GM12891 (cell line): ENCODE measurements at regions not wholly inside any gene's neighbourhood (a gene's known extent, or its start where the extent isn't known, plus 50 kb on each side); places are given as distances from the start of the nearest gene placed in this dataset.

Source experiments
- PAX5 ChIP-seq: IDR thresholded peaks from 2 replicates; pipeline ENCODE4 v1.6.1; 2011; ENCODE audit warnings: low read length, moderate library complexity, mild to moderate bottlenecking; ENCODE audit not compliant: insufficient read depth, severe bottlenecking
- POLR2A ChIP-seq: IDR thresholded peaks from 2 replicates; pipeline ENCODE4 v1.6.1; 2011; ENCODE audit warnings: low read depth, low read length, control low read depth
- POLR2AphosphoS5 ChIP-seq: IDR thresholded peaks from 2 replicates; pipeline ENCODE4 v1.6.1; 2011; ENCODE audit warnings: low read depth, low read length, control low read depth
- POU2F2 ChIP-seq: IDR thresholded peaks from 2 replicates; pipeline ENCODE4 v1.6.1; 2011; ENCODE audit warnings: low read depth, mild to moderate bottlenecking, control low read depth, low read length, moderate library complexity
- SPI1 ChIP-seq: IDR thresholded peaks from 2 replicates; pipeline ENCODE4 v1.6.1; 2011; ENCODE audit warnings: low read depth, low read length, control low read depth
- TAF1 ChIP-seq: IDR thresholded peaks from 2 replicates; pipeline ENCODE4 v1.6.1; 2011; ENCODE audit warnings: low read depth, low read length, control low read depth

GRCh38 chr3:153625506-153625905, 463.5 kb downstream of the RAP2B start:
- TF ChIP-seq TAF1, result no peak
- no peak for TF ChIP-seq POLR2AphosphoS5
- no peak for TF ChIP-seq POLR2A
- no peak for TF ChIP-seq POU2F2
- TF ChIP-seq PAX5, result no peak
- TF ChIP-seq SPI1, result no peak
